HEK293 (cell line): ENCODE measurements at regions not wholly inside any gene's neighbourhood (a gene's known extent, or its start where the extent isn't known, plus 50 kb on each side); places are given as distances from the start of the nearest gene placed in this dataset.
A peak's percentile ranks its signal among the peaks of the same experiment; 100 is the strongest.
"Not testable (repeated sequence)": the region's sequence is repeated elsewhere in the genome, so short reads cannot be mapped to it uniquely, and the experiment has no call there.

Source experiments
- CTCF ChIA-PET: fragments of 350-600 bp; formaldehyde crosslinking; extraction: SDS; loops from one replicate; lab custom pipeline; 2021; ENCODE audit warnings: antibody characterized with exemption; lab: Yijun Ruan, JAX
- POLR2A ChIA-PET: fragments of 300-600 bp; formaldehyde crosslinking; extraction: SDS; loops from one replicate; lab custom pipeline; 2020; ENCODE audit warnings: antibody characterized with exemption, inconsistent platforms; lab: Yijun Ruan, JAX
- H3K27ac ChIP-seq: fragments of 200-500 bp; sonication (Bioruptor generic); 2 replicates; pipeline ENCODE4 v1.5.1; 2014; ENCODE audit warnings: low read depth, low read length, control low read depth, inconsistent platforms; ENCODE audit errors: extremely low read depth
- H3K36me3 ChIP-seq, 2 experiments: fragments of 200-500 bp in 1 of 2; sonication (Bioruptor generic) in 1 of 2; 1 replicate in 1 of 2; 2 replicates in 1 of 2; pipeline ENCODE4 v1.5.1; 2014 to 2017; ENCODE audit warnings: inconsistent platforms in 2 of 2, low read length in 2 of 2; ENCODE audit not compliant: control insufficient read depth in 2 of 2, insufficient read depth in 1 of 2
- H3K4me1 ChIP-seq: fragments of 200-500 bp; sonication (Bioruptor generic); 2 replicates; pipeline ENCODE4 v1.5.1; 2014; ENCODE audit warnings: mild to moderate bottlenecking, low read length, inconsistent platforms; ENCODE audit not compliant: control insufficient read depth, insufficient read depth
- H3K4me3 ChIP-seq: 2 replicates; pipeline ENCODE4 v1.5.1; 2011; ENCODE audit warnings: low read depth, mild to moderate bottlenecking, control low read depth, low read length, moderate library complexity
- H3K9me3 ChIP-seq: fragments of 200-500 bp; sonication (Bioruptor generic); 2 replicates; pipeline ENCODE4 v1.5.1; 2014; ENCODE audit warnings: low read depth, low read length, inconsistent platforms; ENCODE audit not compliant: control insufficient read depth, insufficient read depth
- FEZF1 ChIP-seq: fragments of 450-650 bp; formaldehyde crosslinking; IDR thresholded peaks from 2 replicates; pipeline ENCODE4 v1.5.1; 2016; ENCODE audit warnings: missing biosample characterization, missing genetic modification characterization
- INSM2 ChIP-seq: fragments of 450-650 bp; formaldehyde crosslinking; IDR thresholded peaks from 2 replicates; pipeline ENCODE4 v1.5.1; 2016; ENCODE audit warnings: missing biosample characterization, missing genetic modification characterization
- KLF8 ChIP-seq: fragments of 450-650 bp; formaldehyde crosslinking; IDR thresholded peaks from 2 replicates; pipeline ENCODE4 v1.5.1; 2016; ENCODE audit warnings: missing biosample characterization, missing genetic modification characterization
- TSHZ1 ChIP-seq: fragments of 450-650 bp; formaldehyde crosslinking; IDR thresholded peaks from 2 replicates; pipeline ENCODE4 v1.5.1; 2016; ENCODE audit warnings: missing biosample characterization, missing genetic modification characterization, borderline replicate concordance
- ZBTB44 ChIP-seq: fragments of 450-650 bp; IDR thresholded peaks from 2 replicates; pipeline ENCODE4 v1.5.1; 2018; ENCODE audit warnings: missing biosample characterization, mild to moderate bottlenecking, missing genetic modification characterization
- ZNF146 ChIP-seq: fragments of 450-650 bp; formaldehyde crosslinking; IDR thresholded peaks from 2 replicates; pipeline ENCODE4 v1.5.1; 2016; ENCODE audit warnings: missing biosample characterization, missing genetic modification characterization
- ZNF175 ChIP-seq: fragments of 450-650 bp; formaldehyde crosslinking; IDR thresholded peaks from 2 replicates; pipeline ENCODE4 v1.5.1; 2016; ENCODE audit warnings: missing biosample characterization, missing genetic modification characterization
- ZNF335 ChIP-seq: fragments of 450-650 bp; formaldehyde crosslinking; conservative IDR thresholded peaks from 2 replicates; pipeline ENCODE4 v1.5.1; 2016; ENCODE audit warnings: missing biosample characterization, missing genetic modification characterization
- ZNF513 ChIP-seq: fragments of 450-650 bp; IDR thresholded peaks from 2 replicates; pipeline ENCODE4 v1.5.1; 2018; ENCODE audit warnings: missing biosample characterization, missing genetic modification characterization
- ZNF629 ChIP-seq: fragments of 450-650 bp; formaldehyde crosslinking; IDR thresholded peaks from 2 replicates; pipeline ENCODE4 v1.5.1; 2017; ENCODE audit warnings: missing biosample characterization, missing genetic modification characterization
- ZSCAN30 ChIP-seq: fragments of 450-650 bp; IDR thresholded peaks from 2 replicates; pipeline ENCODE4 v1.5.1; 2018; ENCODE audit warnings: missing biosample characterization, mild to moderate bottlenecking, missing genetic modification characterization, moderate library complexity

- peak; percentile 74 for TF ChIP-seq TSHZ1 (tag by site-specific recombination)
- TF ChIP-seq ZSCAN30 = peak; percentile 65; the same call in 1 of the 2 replicates
- TF ChIP-seq ZNF335 (tag by site-specific recombination) = peak; percentile 77; the same call in 1 of the 2 replicates
- TF ChIP-seq FEZF1 (tag by site-specific recombination) = peak; percentile 97
- peak; percentile 84 for TF ChIP-seq ZBTB44
- peak; percentile 19; the same call in 1 of the 2 replicates for TF ChIP-seq ZNF629
- TF ChIP-seq INSM2 (tag by site-specific recombination) = peak; percentile 65; the same call in 1 of the 2 replicates
- TF ChIP-seq, all 188 proteins: peak for 37
Measured at GRCh38 chr15:81888748-81889484, 156.9 kb downstream of the MEX3B start (continued).

- Histone ChIP-seq H3K9me3 (no peaks in the 10 kb centered on the region), H3K27ac (no peak overlapping the region), H3K36me3 (no peaks in the 10 kb centered on the region), H3K4me3 (no peak overlapping the region), H3K4me1 (peaks cover 20% of the 10 kb centered on the region)
- TF ChIP-seq ZNF513 (tag by site-specific recombination) (peak; percentile 42), KLF8 (tag by site-specific recombination) (no peak), ZNF175 (tag by site-specific recombination) (no peak)
- ChIA-PET POLR2A (no interaction called here), CTCF (no interaction called here)
Measured at GRCh38 chr15:81887912-81888311, 157.9 kb downstream of the MEX3B start.

- CTCF ChIA-PET, H3K27ac ChIP-seq, POLR2A ChIA-PET, H3K4me3 ChIP-seq, H3K36me3 ChIP-seq, H3K9me3 ChIP-seq: not testable (repeated sequence)
- peak; percentile 64 for TF ChIP-seq ZNF146
- peaks cover 17% of the 10 kb centered on the region for H3K4me1 ChIP-seq
Measured at GRCh38 chr15:81887188-81887587, 158.6 kb downstream of the MEX3B start.
